WTC11 (cell line): ENCODE measurements at regions not wholly inside any gene's neighbourhood (a gene's known extent, or its start where the extent isn't known, plus 50 kb on each side); places are given as distances from the start of the nearest gene placed in this dataset.

ENCODE experiments used
- ATAC-seq: fragments of 200-7000 bp; cut with Tn5 transposase; 2 replicates; pipeline ENCODE4 v1.10.0; 2021; ENCODE audit warnings: mild to moderate bottlenecking, moderate library complexity
- CTCF ChIA-PET: fragments of 300-600 bp; sonication (Branson Sonifier 250); formaldehyde crosslinking; loops from one replicate; lab custom pipeline; 2021; ENCODE audit warnings: antibody characterized with exemption; lab: Charles Lee
- POLR2A ChIA-PET: fragments of 350-600 bp; sonication (Branson Sonifier 250); formaldehyde crosslinking; loops from one replicate; lab custom pipeline; 2021; ENCODE audit warnings: antibody characterized with exemption; lab: Charles Lee
- DNase-seq: peaks from one replicate; pipeline ENCODE4 v3.0.0; 2021; ENCODE audit warnings: low spot score
- H3K27ac Mint-ChIP-seq: 2 replicates; pipeline ENCODE4 v1.8.0; 2021; ENCODE audit warnings: mixed read lengths
- H3K27me3 Mint-ChIP-seq: 2 replicates; pipeline ENCODE4 v1.8.0; 2021; ENCODE audit warnings: low read depth, mild to moderate bottlenecking, moderate library complexity, mixed read lengths
- H3K36me3 Mint-ChIP-seq: 2 replicates; pipeline ENCODE4 v1.8.0; 2021; ENCODE audit warnings: mixed read lengths
- H3K4me1 Mint-ChIP-seq: 2 replicates; pipeline ENCODE4 v1.8.0; 2022; ENCODE audit warnings: mixed read lengths
- H3K4me3 Mint-ChIP-seq: 2 replicates; pipeline ENCODE4 v1.8.0; 2021; ENCODE audit warnings: mild to moderate bottlenecking, moderate library complexity, mixed read lengths
- H3K9me3 Mint-ChIP-seq: 2 replicates; pipeline ENCODE4 v1.8.0; 2021; ENCODE audit warnings: mixed read lengths
- ETV6 ChIP-seq: sonication (generic); formaldehyde crosslinking; IDR thresholded peaks from 2 replicates; pipeline ENCODE4 v1.8.1; 2022; ENCODE audit warnings: mild to moderate bottlenecking, missing genetic modification reagents
- FOXP1 ChIP-seq: sonication (generic); formaldehyde crosslinking; IDR thresholded peaks from 2 replicates; pipeline ENCODE4 v1.8.0; 2022; ENCODE audit warnings: missing genetic modification reagents, mild to moderate bottlenecking, moderate library complexity, borderline replicate concordance
- GTF2I ChIP-seq: fragments of 250-450 bp; sonication (Bioruptor Pico); conservative IDR thresholded peaks from 2 replicates; pipeline ENCODE4 v1.4.0; 2021; ENCODE audit warnings: mild to moderate bottlenecking
- HMGA2 ChIP-seq: fragments of 250-450 bp; sonication (Bioruptor Pico); IDR thresholded peaks from 2 replicates; pipeline ENCODE4 v1.4.0; 2021; ENCODE audit warnings: mild to moderate bottlenecking, moderate library complexity
- MXD4 ChIP-seq: fragments of 250-450 bp; sonication (Bioruptor Pico); IDR thresholded peaks from 2 replicates; pipeline ENCODE4 v1.8.0; 2021; ENCODE audit warnings: mild to moderate bottlenecking, moderate library complexity, borderline replicate concordance
- NFATC4 ChIP-seq: fragments of 250-450 bp; sonication (Bioruptor Pico); IDR thresholded peaks from 2 replicates; pipeline ENCODE4 v1.9.0; 2021; ENCODE audit warnings: mild to moderate bottlenecking
- RORB ChIP-seq: fragments of 250-450 bp; sonication (Bioruptor Pico); IDR thresholded peaks from 2 replicates; pipeline ENCODE4 v1.9.0; 2021; ENCODE audit warnings: mild to moderate bottlenecking
- SP1 ChIP-seq: sonication (generic); formaldehyde crosslinking; conservative IDR thresholded peaks from 2 replicates; pipeline ENCODE4 v1.8.1; 2022; ENCODE audit warnings: missing genetic modification reagents
- TEAD4 ChIP-seq: sonication (generic); formaldehyde crosslinking; IDR thresholded peaks from 2 replicates; pipeline ENCODE4 v1.8.0; 2022; ENCODE audit warnings: mild to moderate bottlenecking, missing genetic modification reagents
- TP53 ChIP-seq: sonication (generic); formaldehyde crosslinking; IDR thresholded peaks from 2 replicates; pipeline ENCODE4 v1.8.1; 2023; ENCODE audit warnings: mild to moderate bottlenecking, missing genetic modification reagents
- ZBTB21 ChIP-seq: sonication (generic); formaldehyde crosslinking; IDR thresholded peaks from 2 replicates; pipeline ENCODE4 v1.8.1; 2023; ENCODE audit warnings: mild to moderate bottlenecking, missing genetic modification reagents, borderline replicate concordance
- ZNF121 ChIP-seq: sonication (generic); formaldehyde crosslinking; IDR thresholded peaks from 2 replicates; pipeline ENCODE4 v1.8.0; 2023; ENCODE audit warnings: missing genetic modification reagents
- ZNF138 ChIP-seq: sonication (generic); formaldehyde crosslinking; conservative IDR thresholded peaks from 2 replicates; pipeline ENCODE4 v1.8.1; 2022; ENCODE audit warnings: mild to moderate bottlenecking, moderate library complexity, missing genetic modification reagents
- ZNF396 ChIP-seq: fragments of 250-450 bp; sonication (Bioruptor Pico); IDR thresholded peaks from 2 replicates; pipeline ENCODE4 v1.8.0; 2021; ENCODE audit warnings: mild to moderate bottlenecking, moderate library complexity, borderline replicate concordance
- ZNF423 ChIP-seq: fragments of 250-450 bp; sonication (Bioruptor Pico); IDR thresholded peaks from 2 replicates; pipeline ENCODE4 v2.1.2; 2022; ENCODE audit warnings: mild to moderate bottlenecking, moderate library complexity
- ZNF671 ChIP-seq: fragments of 250-450 bp; sonication (Bioruptor Pico); IDR thresholded peaks from 2 replicates; pipeline ENCODE4 v1.8.0; 2021; ENCODE audit warnings: mild to moderate bottlenecking
- TF ChIP-seq, protein P1 (sequence below): sonication (generic); formaldehyde crosslinking; IDR thresholded peaks from 2 replicates; pipeline ENCODE4 v1.8.0; 2022; ENCODE audit warnings: mild to moderate bottlenecking, missing genetic modification reagents
- TF ChIP-seq, protein P2 (sequence below): fragments of 200-600 bp; IDR thresholded peaks from 2 replicates; pipeline ENCODE4 v1.8.0; 2022; ENCODE audit warnings: antibody characterized with exemption
- TF ChIP-seq, protein P3 (sequence below): sonication (generic); formaldehyde crosslinking; IDR thresholded peaks from 2 replicates; pipeline ENCODE4 v1.8.0; 2022; ENCODE audit warnings: mild to moderate bottlenecking, missing genetic modification reagents
- TF ChIP-seq, protein P4 (sequence below): sonication (generic); formaldehyde crosslinking; conservative IDR thresholded peaks from 2 replicates; pipeline ENCODE4 v1.8.1; 2022; ENCODE audit warnings: mild to moderate bottlenecking, missing genetic modification reagents
- TF ChIP-seq, protein P5 (sequence below): sonication (generic); formaldehyde crosslinking; IDR thresholded peaks from 2 replicates; pipeline ENCODE4 v1.8.1; 2023; ENCODE audit warnings: mild to moderate bottlenecking, moderate library complexity, missing genetic modification reagents

DNA sequence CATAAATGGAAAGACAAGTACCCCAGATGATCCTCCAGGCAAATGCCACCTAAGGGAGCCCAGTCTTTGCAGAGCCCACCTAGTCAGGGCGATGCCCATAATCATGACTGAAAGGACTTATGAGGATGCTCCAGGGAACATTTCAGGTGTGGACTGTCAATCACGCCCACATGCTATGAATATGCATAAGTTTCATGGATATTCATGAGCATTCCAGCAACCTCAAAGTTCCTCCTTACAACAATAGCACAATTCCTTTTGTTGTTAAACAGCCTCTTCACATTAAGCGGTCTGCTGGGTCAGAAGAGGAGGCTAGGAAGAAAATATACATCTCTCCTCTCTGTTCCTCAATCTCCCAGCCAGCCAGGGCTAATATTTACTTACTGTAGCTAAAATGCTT lies 161.6 kb downstream of the C5orf15 start (continued):
- no peak for TF ChIP-seq NFATC4
- TF ChIP-seq, protein P1, sequence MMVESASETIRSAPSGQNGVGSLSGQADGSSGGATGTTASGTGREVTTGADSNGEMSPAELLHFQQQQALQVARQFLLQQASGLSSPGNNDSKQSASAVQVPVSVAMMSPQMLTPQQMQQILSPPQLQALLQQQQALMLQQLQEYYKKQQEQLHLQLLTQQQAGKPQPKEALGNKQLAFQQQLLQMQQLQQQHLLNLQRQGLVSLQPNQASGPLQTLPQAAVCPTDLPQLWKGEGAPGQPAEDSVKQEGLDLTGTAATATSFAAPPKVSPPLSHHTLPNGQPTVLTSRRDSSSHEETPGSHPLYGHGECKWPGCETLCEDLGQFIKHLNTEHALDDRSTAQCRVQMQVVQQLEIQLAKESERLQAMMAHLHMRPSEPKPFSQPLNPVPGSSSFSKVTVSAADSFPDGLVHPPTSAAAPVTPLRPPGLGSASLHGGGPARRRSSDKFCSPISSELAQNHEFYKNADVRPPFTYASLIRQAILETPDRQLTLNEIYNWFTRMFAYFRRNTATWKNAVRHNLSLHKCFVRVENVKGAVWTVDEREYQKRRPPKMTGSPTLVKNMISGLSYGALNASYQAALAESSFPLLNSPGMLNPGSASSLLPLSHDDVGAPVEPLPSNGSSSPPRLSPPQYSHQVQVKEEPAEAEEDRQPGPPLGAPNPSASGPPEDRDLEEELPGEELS (CRISPR knock-in tag) = no peak
- TF ChIP-seq, protein P2, sequence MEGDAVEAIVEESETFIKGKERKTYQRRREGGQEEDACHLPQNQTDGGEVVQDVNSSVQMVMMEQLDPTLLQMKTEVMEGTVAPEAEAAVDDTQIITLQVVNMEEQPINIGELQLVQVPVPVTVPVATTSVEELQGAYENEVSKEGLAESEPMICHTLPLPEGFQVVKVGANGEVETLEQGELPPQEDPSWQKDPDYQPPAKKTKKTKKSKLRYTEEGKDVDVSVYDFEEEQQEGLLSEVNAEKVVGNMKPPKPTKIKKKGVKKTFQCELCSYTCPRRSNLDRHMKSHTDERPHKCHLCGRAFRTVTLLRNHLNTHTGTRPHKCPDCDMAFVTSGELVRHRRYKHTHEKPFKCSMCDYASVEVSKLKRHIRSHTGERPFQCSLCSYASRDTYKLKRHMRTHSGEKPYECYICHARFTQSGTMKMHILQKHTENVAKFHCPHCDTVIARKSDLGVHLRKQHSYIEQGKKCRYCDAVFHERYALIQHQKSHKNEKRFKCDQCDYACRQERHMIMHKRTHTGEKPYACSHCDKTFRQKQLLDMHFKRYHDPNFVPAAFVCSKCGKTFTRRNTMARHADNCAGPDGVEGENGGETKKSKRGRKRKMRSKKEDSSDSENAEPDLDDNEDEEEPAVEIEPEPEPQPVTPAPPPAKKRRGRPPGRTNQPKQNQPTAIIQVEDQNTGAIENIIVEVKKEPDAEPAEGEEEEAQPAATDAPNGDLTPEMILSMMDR = no peak

DNA sequence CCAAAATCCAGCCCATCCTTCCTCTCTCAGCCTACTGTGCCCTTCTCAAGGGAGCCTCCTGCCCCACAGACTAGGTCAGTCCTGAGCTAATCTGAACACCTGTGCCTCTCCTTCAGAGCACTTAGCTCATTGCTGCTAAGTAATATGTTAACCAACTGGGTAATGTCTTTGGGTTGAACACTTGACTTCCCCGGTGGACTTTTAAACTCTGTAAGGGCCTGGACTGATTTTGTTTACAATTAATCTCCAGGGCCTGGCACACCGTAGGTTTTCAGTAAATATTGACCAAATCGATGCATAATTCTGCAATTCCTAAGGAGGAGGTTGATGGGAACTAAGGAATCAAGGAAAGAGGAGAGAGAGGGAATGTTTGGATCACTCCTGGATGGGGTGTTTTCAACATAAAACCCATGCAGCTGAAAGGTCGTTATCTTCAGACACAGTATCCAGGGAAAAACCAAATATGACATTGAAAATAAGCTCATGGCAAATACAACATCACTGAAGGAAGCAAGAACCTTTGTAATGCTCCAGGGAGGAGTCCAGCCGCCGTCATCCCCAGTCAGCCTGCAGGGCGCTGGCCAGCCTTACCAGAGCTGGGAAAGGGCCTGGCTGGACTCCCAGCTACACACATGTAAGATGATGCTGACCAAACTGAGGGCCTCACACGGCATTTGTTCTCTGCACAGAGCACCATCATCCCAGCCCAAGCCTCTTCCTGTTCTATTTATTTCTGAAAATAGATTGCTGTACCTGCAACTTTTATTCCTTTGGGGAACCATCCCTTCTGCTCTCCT lies 166.3 kb downstream of the C5orf15 start:
- TF ChIP-seq RORB (CRISPR knock-in tag) = no peak
- TF ChIP-seq HMGA2 (CRISPR knock-in tag) = no peak
- TF ChIP-seq ZNF138 = no peak
- TF ChIP-seq TEAD4 (CRISPR knock-in tag) = no peak
- no peak for TF ChIP-seq TP53 (CRISPR knock-in tag)
- TF ChIP-seq GTF2I = no peak
- TF ChIP-seq, all 79 proteins: peak for 0
- POLR2A ChIA-PET = no interaction called here
- Mint-ChIP-seq H3K27ac (no peak overlapping the region), H3K36me3 (no peaks in the 10 kb centered on the region), H3K27me3 (peaks cover 5% of the 10 kb centered on the region; the same call in 1 of the 2 replicates), H3K4me1 (peaks cover 2% of the 10 kb centered on the region), H3K4me3 (no peak overlapping the region), H3K9me3 (peaks cover 11% of the 10 kb centered on the region)
- DNase-seq (no peak), ATAC-seq (no peak)
- CTCF ChIA-PET = no interaction called here

DNA sequence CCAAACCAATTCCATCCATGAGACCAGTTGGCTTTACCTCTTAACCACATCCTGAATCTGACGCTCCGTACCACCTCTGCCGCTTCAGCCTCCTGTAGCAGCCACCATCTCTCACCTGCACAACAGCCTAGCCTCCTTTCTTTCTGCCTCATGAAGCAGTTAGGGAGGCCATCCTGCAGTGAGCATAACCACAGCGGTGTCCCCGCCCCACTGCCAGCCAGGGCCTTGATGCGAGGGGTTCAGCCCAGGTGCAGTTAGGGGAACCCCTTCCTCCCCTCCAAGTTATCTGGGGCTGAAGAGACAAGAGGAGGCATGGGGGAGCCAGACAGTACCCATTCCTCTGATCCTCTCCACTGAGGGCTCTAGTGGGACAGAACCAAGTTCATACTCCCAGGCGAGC lies 167.0 kb downstream of the C5orf15 start:
- no peak for ATAC-seq

More for the DNA sequence above, 167.0 kb downstream of the C5orf15 start:
- TF ChIP-seq, protein P3, sequence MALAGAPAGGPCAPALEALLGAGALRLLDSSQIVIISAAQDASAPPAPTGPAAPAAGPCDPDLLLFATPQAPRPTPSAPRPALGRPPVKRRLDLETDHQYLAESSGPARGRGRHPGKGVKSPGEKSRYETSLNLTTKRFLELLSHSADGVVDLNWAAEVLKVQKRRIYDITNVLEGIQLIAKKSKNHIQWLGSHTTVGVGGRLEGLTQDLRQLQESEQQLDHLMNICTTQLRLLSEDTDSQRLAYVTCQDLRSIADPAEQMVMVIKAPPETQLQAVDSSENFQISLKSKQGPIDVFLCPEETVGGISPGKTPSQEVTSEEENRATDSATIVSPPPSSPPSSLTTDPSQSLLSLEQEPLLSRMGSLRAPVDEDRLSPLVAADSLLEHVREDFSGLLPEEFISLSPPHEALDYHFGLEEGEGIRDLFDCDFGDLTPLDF (CRISPR knock-in tag) = no peak
- TF ChIP-seq ETV6 (CRISPR knock-in tag) (no peak), FOXP1 (CRISPR knock-in tag) (no peak), ZNF396 (no peak), ZNF121 (CRISPR knock-in tag) (no peak), MXD4 (no peak), ZBTB21 (CRISPR knock-in tag) (no peak), ZNF671 (CRISPR knock-in tag) (no peak), SP1 (CRISPR knock-in tag) (no peak), ZNF423 (no peak)
- TF ChIP-seq, protein P4, sequence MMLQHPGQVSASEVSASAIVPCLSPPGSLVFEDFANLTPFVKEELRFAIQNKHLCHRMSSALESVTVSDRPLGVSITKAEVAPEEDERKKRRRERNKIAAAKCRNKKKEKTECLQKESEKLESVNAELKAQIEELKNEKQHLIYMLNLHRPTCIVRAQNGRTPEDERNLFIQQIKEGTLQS (CRISPR knock-in tag) = no peak
- TF ChIP-seq, protein P2 = no peak
- TF ChIP-seq, protein P5, sequence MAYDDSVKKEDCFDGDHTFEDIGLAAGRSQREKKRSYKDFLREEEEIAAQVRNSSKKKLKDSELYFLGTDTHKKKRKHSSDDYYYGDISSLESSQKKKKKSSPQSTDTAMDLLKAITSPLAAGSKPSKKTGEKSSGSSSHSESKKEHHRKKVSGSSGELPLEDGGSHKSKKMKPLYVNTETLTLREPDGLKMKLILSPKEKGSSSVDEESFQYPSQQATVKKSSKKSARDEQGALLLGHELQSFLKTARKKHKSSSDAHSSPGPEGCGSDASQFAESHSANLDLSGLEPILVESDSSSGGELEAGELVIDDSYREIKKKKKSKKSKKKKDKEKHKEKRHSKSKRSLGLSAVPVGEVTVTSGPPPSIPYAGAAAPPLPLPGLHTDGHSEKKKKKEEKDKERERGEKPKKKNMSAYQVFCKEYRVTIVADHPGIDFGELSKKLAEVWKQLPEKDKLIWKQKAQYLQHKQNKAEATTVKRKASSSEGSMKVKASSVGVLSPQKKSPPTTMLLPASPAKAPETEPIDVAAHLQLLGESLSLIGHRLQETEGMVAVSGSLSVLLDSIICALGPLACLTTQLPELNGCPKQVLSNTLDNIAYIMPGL (CRISPR knock-in tag) = no peak
- no peak overlapping the region for H3K27ac Mint-ChIP-seq
- no peak overlapping the region for H3K4me3 Mint-ChIP-seq
- H3K9me3 Mint-ChIP-seq = peaks cover 11% of the 10 kb centered on the region
- POLR2A ChIA-PET = no interaction called here
- CTCF ChIA-PET = no interaction called here
- no peaks in the 10 kb centered on the region for H3K36me3 Mint-ChIP-seq
- no peaks in the 10 kb centered on the region; the same call in 1 of the 2 replicates for H3K4me1 Mint-ChIP-seq
- no peak for DNase-seq
- peaks cover 5% of the 10 kb centered on the region; the same call in 1 of the 2 replicates for H3K27me3 Mint-ChIP-seq
